Calu3 (cell line): ENCODE measurements at regions not wholly inside any gene's neighbourhood (a gene's known extent, or its start where the extent isn't known, plus 50 kb on each side); places are given as distances from the start of the nearest gene placed in this dataset.

ENCODE experiments used
- BruUV-seq: library from RNA; stranded (reverse); fragments of 400-500 nt; replicated peaks from 2 replicates; lab custom pipeline; 2021; lab: Mats Ljungman, UMichigan
- CTCF ChIA-PET: fragments of 300-600 bp; sonication (Branson Sonifier 250); formaldehyde crosslinking; loops from one replicate; lab custom pipeline; 2022; ENCODE audit warnings: antibody characterized with exemption; lab: Charles Lee
- DNase-seq: peaks from one replicate; pipeline ENCODE4 v3.0.0; 2022
- H3K27ac Mint-ChIP-seq: one replicate; pipeline ENCODE4 v1.8.0; 2022; ENCODE audit warnings: mixed read lengths; ENCODE audit not compliant: unreplicated experiment
- H3K27me3 Mint-ChIP-seq: one replicate; pipeline ENCODE4 v1.8.0; 2022; ENCODE audit warnings: mixed read lengths; ENCODE audit not compliant: unreplicated experiment
- H3K36me3 Mint-ChIP-seq: one replicate; pipeline ENCODE4 v1.8.0; 2022; ENCODE audit warnings: mild to moderate bottlenecking, moderate library complexity, mixed read lengths; ENCODE audit not compliant: insufficient read depth, unreplicated experiment
- H3K4me1 Mint-ChIP-seq: one replicate; pipeline ENCODE4 v1.8.0; 2022; ENCODE audit warnings: mild to moderate bottlenecking, low read depth, mixed read lengths; ENCODE audit not compliant: unreplicated experiment
- H3K4me3 Mint-ChIP-seq: one replicate; pipeline ENCODE4 v1.8.0; 2022; ENCODE audit warnings: mild to moderate bottlenecking, low read depth, moderate library complexity, mixed read lengths; ENCODE audit not compliant: unreplicated experiment
- H3K9me3 Mint-ChIP-seq: one replicate; pipeline ENCODE4 v1.8.0; 2022; ENCODE audit warnings: low read depth, mixed read lengths; ENCODE audit not compliant: unreplicated experiment
- CTCF ChIP-seq: fragments of 200-600 bp; IDR thresholded peaks from one replicate; pipeline ENCODE4 v1.8.0; 2022; ENCODE audit warnings: antibody characterized with exemption; ENCODE audit not compliant: unreplicated experiment
- intact Hi-C: fragments of 100-400 bp; cut with micrococcal nuclease; formaldehyde crosslinking; loops from one replicate; pipeline ENCODE4 v1.10.0; 2022; ENCODE audit not compliant: unreplicated experiment

GRCh38 chr2:65566617-65567016 is 134.2 kb upstream of the SPRED2 start:
- CTCF ChIA-PET, result no interaction called here
- intact Hi-C loops, result no loop called here
- no peak for TF ChIP-seq CTCF
- no peaks in the 10 kb centered on the region for H3K27me3 Mint-ChIP-seq
- H3K4me3 Mint-ChIP-seq, result no peak overlapping the region
- no TSS peak for BruUV-seq
- H3K4me1 Mint-ChIP-seq, result peaks cover 8% of the 10 kb centered on the region
- DNase-seq, result no peak
- H3K36me3 Mint-ChIP-seq, result no peaks in the 10 kb centered on the region
- H3K27ac Mint-ChIP-seq, result no peak overlapping the region
- H3K9me3 Mint-ChIP-seq, result no peaks in the 10 kb centered on the region

GRCh38 chr2:65565681-65566080 is 133.3 kb upstream of the SPRED2 start:
- intact Hi-C loops, result no loop called here
- CTCF ChIA-PET, result interaction anchor here (0.6 kb wide), 1 partner anchor 491 kb away, joined by 5 read pairs; no protein-coding TSS in a partner anchor
- Mint-ChIP-seq H3K27ac (no peak overlapping the region), H3K4me3 (no peak overlapping the region), H3K27me3 (no peaks in the 10 kb centered on the region), H3K9me3 (no peaks in the 10 kb centered on the region), H3K4me1 (peaks cover 8% of the 10 kb centered on the region), H3K36me3 (no peaks in the 10 kb centered on the region)
- no peak for TF ChIP-seq CTCF
- no peak for DNase-seq
- BruUV-seq, result no TSS peak

- TF ChIP-seq CTCF, result no peak
- peaks cover 8% of the 10 kb centered on the region for H3K4me1 Mint-ChIP-seq
- no peak for DNase-seq
- no TSS peak for BruUV-seq
- no peaks in the 10 kb centered on the region for H3K27me3 Mint-ChIP-seq
- intact Hi-C loops, result no loop called here
- H3K9me3 Mint-ChIP-seq, result no peaks in the 10 kb centered on the region
- H3K27ac Mint-ChIP-seq, result no peak overlapping the region
- CTCF ChIA-PET, result no interaction called here
- no peak overlapping the region for H3K4me3 Mint-ChIP-seq
- no peaks in the 10 kb centered on the region for H3K36me3 Mint-ChIP-seq
These were observed 131.9 kb upstream of the SPRED2 start for GRCh38 chr2:65564299-65564698.

GRCh38 chr2:65562890-65563289 is 130.5 kb upstream of the SPRED2 start:
- Mint-ChIP-seq H3K27me3 (no peaks in the 10 kb centered on the region), H3K4me3 (no peak overlapping the region), H3K4me1 (peaks cover 8% of the 10 kb centered on the region), H3K27ac (no peak overlapping the region), H3K36me3 (no peaks in the 10 kb centered on the region), H3K9me3 (no peaks in the 10 kb centered on the region)
- intact Hi-C loops, result no loop called here
- no peak for TF ChIP-seq CTCF
- no TSS peak for BruUV-seq
- DNase-seq, result no peak
- CTCF ChIA-PET, result no interaction called here
